ENCODE measurements at regions not wholly inside any gene's neighbourhood (a gene's known extent, or its start where the extent isn't known, plus 50 kb on each side); places are given as distances from the start of the nearest gene placed in this dataset.

GRCh38 chr13:70253411-70253810, 145.2 kb upstream of the KLHL1 start:
- ChIA-PET CTCF (no interaction called here), POLR2A (no interaction called here)
- ATAC-seq (no peak), DNase-seq (ENCODE audit: low read depth in 1 of 2, low spot score in 1 of 2) (no peak), FAIRE-seq (no peak)
- no peak overlapping the region for H3K27ac ChIP-seq
- no peaks in the 10 kb centered on the region for H3K9me3 ChIP-seq
- TF ChIP-seq, protein P1, sequence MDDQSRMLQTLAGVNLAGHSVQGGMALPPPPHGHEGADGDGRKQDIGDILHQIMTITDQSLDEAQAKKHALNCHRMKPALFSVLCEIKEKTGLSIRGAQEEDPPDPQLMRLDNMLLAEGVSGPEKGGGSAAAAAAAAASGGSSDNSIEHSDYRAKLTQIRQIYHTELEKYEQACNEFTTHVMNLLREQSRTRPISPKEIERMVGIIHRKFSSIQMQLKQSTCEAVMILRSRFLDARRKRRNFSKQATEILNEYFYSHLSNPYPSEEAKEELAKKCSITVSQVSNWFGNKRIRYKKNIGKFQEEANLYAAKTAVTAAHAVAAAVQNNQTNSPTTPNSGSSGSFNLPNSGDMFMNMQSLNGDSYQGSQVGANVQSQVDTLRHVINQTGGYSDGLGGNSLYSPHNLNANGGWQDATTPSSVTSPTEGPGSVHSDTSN (IDR thresholded peaks at IDR 0.05), result no peak
- TF ChIP-seq HOXA7 (CRISPR knock-in tag; IDR thresholded peaks at IDR 0.05) (no peak), CEBPB (IDR thresholded peaks at IDR 0.05) (no peak), CHD4 (IDR thresholded peaks at IDR 0.05; ENCODE audit: borderline replicate concordance) (no peak), ZFP36 (IDR thresholded peaks at IDR 0.05; ENCODE audit: borderline replicate concordance, partially characterized antibody) (no peak), HOXB5 (CRISPR knock-in tag; IDR thresholded peaks at IDR 0.05) (no peak), ZNF302 (CRISPR knock-in tag; IDR thresholded peaks at IDR 0.05) (no peak), HDAC2 (IDR thresholded peaks at IDR 0.05) (no peak), RARB (CRISPR knock-in tag; IDR thresholded peaks at IDR 0.05) (no peak), TP53 (CRISPR knock-in tag; IDR thresholded peaks at IDR 0.05) (no peak), RCOR1 (IDR thresholded peaks at IDR 0.05; ENCODE audit: low read depth, low read length) (no peak), EHMT2 (IDR thresholded peaks at IDR 0.05; ENCODE audit: low read depth) (no peak)
- TF ChIP-seq, protein P2, sequence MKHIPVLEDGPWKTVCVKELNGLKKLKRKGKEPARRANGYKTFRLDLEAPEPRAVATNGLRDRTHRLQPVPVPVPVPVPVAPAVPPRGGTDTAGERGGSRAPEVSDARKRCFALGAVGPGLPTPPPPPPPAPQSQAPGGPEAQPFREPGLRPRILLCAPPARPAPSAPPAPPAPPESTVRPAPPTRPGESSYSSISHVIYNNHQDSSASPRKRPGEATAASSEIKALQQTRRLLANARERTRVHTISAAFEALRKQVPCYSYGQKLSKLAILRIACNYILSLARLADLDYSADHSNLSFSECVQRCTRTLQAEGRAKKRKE (CRISPR knock-in tag; IDR thresholded peaks at IDR 0.05; ENCODE audit: low read depth), result no peak
- TF ChIP-seq, protein P3, sequence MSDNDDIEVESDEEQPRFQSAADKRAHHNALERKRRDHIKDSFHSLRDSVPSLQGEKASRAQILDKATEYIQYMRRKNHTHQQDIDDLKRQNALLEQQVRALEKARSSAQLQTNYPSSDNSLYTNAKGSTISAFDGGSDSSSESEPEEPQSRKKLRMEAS (IDR thresholded peaks at IDR 0.05), result no peak
- 26% methylated on average over 2 of the region's 2 CpGs for WGBS (ENCODE audit: missing lambda C conversion rate)
- H3K4me2 ChIP-seq, result no peak overlapping the region
- no peak overlapping the region for H3K4me3 ChIP-seq
- H3K4me1 ChIP-seq, result no peaks in the 10 kb centered on the region

DNA sequence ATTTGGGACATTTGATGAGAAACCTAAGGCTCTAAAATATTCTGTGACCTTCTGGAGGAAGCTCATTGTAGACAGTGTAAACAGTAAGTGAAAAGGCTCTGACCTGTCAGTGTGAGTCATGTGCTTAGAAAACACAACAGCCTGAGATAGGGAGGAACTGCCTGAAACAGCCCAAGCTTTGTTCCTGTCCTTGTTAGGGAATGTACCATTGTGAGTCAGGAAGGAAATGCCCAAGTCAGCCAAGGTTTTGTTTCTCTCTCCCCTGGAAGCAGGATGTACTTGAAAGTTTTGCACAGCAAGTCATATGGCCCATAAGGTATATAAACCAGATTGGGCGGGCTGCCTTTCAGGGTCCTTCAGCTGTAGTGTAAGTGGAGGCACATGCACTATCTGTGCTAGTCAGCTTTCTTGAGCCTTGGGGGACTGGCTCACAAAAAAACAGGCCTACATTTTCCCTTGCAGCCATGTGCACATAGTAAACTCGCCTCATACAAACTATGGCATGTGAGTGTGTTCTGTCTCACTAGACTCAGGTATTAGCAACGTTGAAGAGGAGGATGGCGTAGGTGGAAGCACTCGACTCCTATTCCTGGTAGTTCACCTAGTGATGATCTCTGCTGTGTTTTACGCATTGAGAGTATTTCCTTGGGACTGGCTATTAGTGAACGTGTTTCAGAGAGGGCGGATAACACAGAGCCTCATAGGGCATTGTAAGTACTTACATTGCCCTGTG, 141.2 kb upstream of the KLHL1 start:
- no peak overlapping the region for H3K4me3 ChIP-seq
- no peaks in the 10 kb centered on the region for H3K4me1 ChIP-seq
- no peaks in the 10 kb centered on the region for H3K9me3 ChIP-seq
- WGBS (ENCODE audit: missing lambda C conversion rate), result 58% methylated on average over 7 of the region's 8 CpGs
- no peak overlapping the region for H3K27ac ChIP-seq
- no peak overlapping the region for H3K4me2 ChIP-seq
- ChIA-PET POLR2A (no interaction called here), CTCF (no interaction called here)
- no peak for TF ChIP-seq CHD4 (IDR thresholded peaks at IDR 0.05; ENCODE audit: borderline replicate concordance)
- TF ChIP-seq CHD2 (IDR thresholded peaks at IDR 0.05; ENCODE audit: low read length, partially characterized antibody), result no peak
- TF ChIP-seq REST (IDR thresholded peaks at IDR 0.05), result no peak
- no peak for TF ChIP-seq E2F6 (IDR thresholded peaks at IDR 0.05; ENCODE audit: borderline replicate concordance, low read depth)
- TF ChIP-seq HOXB5 (CRISPR knock-in tag; IDR thresholded peaks at IDR 0.05), result no peak
- no peak for TF ChIP-seq POLR2A (IDR thresholded peaks at IDR 0.05; ENCODE audit: low read length)
- FAIRE-seq, result no peak
- ATAC-seq, result peak in 1 of 2 experiments; percentile 27; a peak in 1 of 6 replicates
- peak in 1 of 2 experiments; percentile 55 for DNase-seq (ENCODE audit: low read depth in 1 of 2, low spot score in 1 of 2)
